Fibroblast of villous mesenchyme (primary cell): ENCODE measurements at regions not wholly inside any gene's neighbourhood (a gene's known extent, or its start where the extent isn't known, plus 50 kb on each side); places are given as distances from the start of the nearest gene placed in this dataset.

Source experiments
- DNase-seq: peaks from one replicate; pipeline ENCODE4 v3.0.0-alpha.2; 2010; ENCODE audit warnings: low read depth
- H3K4me3 ChIP-seq: 2 replicates; pipeline ENCODE4 v1.5.1; 2011; ENCODE audit warnings: low read depth, mild to moderate bottlenecking, low read length
- CTCF ChIP-seq: IDR thresholded peaks from 2 replicates; pipeline ENCODE4 v1.5.1; 2012; ENCODE audit warnings: low read depth, mild to moderate bottlenecking, low read length; ENCODE audit not compliant: insufficient read depth

DNA sequence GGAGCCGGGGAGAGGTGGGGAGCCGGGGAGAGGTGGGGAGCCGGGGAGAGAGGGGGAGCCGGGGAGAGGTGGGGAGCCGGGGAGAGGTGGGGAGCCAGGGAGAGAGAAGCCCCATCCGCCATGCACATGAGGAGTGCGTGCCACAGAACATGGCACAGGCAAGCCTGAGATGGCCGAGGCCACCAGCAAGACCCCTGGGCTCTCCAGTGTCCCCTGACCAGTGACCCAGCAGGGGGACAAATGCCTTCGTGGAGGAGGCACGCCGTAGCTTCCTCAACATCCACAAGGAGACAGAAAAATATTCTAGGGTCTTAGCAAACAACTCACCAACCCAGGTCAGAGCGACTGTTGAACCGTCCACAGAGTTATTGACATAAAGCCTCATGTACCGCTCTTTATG lies 618.8 kb downstream of the TBC1D22A start:
- no peak for DNase-seq
- no peak for TF ChIP-seq CTCF

GRCh38 chr22:47380692-47381091 lies 618.2 kb downstream of the TBC1D22A start:
- no peak overlapping the region for H3K4me3 ChIP-seq
- TF ChIP-seq CTCF: no peak
- DNase-seq: no peak

More for the DNA sequence above, 618.8 kb downstream of the TBC1D22A start:
- H3K4me3 ChIP-seq: no peak overlapping the region

GRCh38 chr22:47379037-47379436 lies 616.6 kb downstream of the TBC1D22A start:
- no peak for TF ChIP-seq CTCF
- no peak for DNase-seq
- H3K4me3 ChIP-seq: no peak overlapping the region

DNA sequence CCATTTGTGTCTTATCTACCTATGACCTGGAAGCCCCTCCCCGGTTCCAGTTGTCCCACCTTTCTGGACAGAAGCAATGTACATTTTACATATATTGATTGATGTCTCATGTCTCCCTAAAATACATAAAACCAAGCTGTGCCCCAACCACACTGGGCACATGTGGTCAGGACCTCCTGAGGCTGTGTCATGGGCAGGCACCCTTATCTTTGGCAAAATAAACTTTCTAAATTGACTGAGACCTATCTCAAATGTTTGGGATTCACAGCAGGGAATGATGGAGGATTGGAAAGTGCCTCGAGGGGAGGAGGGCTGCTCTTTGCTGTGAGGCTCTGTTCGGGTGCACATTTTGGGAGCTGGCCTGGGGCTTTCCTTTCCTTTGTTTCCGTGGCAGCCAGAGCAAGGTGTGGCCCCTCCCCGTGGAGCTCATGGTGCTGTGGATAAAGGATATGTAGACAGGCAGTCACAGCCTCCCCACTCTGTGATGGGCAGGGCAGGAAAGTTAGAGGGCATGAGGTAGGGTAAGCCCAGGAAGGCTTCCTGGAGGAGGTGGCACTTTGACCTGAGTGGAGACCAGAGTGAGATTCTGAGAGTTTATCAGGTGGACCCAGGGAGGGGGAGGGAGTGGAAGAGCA lies 615.6 kb downstream of the TBC1D22A start:
- TF ChIP-seq CTCF: no peak
- DNase-seq: no peak
- no peak overlapping the region for H3K4me3 ChIP-seq

GRCh38 chr22:47376901-47377505 lies 614.6 kb downstream of the TBC1D22A start:
- TF ChIP-seq CTCF: no peak
- DNase-seq: no peak
- no peak overlapping the region for H3K4me3 ChIP-seq

GRCh38 chr22:47376322-47376700 lies 613.9 kb downstream of the TBC1D22A start:
- TF ChIP-seq CTCF: no peak
- H3K4me3 ChIP-seq: no peak overlapping the region
- no peak for DNase-seq
